Duodenal mucosa (tissue), 2 donors: ENCODE measurements at regions not wholly inside any gene's neighbourhood (a gene's known extent, or its start where the extent isn't known, plus 50 kb on each side); places are given as distances from the start of the nearest gene placed in this dataset.

Experiments
- H3K27ac ChIP-seq: one replicate; pipeline ENCODE4 v1.7.0; 2013; ENCODE audit warnings: low read depth, low read length
- H3K27me3 ChIP-seq, 2 donors: one replicate each; pipeline ENCODE4 v1.7.0; 2013; ENCODE audit warnings: low read length in 2 of 2, control low read depth in 1 of 2; ENCODE audit not compliant: insufficient read depth in 2 of 2, control insufficient read depth in 1 of 2
- H3K36me3 ChIP-seq, 2 donors: one replicate each; pipeline ENCODE4 v1.7.0; 2013; ENCODE audit warnings: low read length in 2 of 2, control low read depth in 1 of 2; ENCODE audit not compliant: insufficient read depth in 2 of 2, control insufficient read depth in 1 of 2
- H3K4me1 ChIP-seq, 2 donors: one replicate each; pipeline ENCODE4 v1.7.0; 2013; ENCODE audit warnings: low read length in 2 of 2, control low read depth in 1 of 2; ENCODE audit not compliant: insufficient read depth in 2 of 2, control insufficient read depth in 1 of 2
- H3K4me3 ChIP-seq, 2 donors: one replicate each; pipeline ENCODE4 v1.7.0; 2013; ENCODE audit warnings: low read length in 2 of 2, low read depth in 1 of 2
- H3K9ac ChIP-seq, 2 donors: one replicate each; pipeline ENCODE4 v1.7.0; 2013; ENCODE audit warnings: low read length in 2 of 2, low read depth in 1 of 2
- H3K9me3 ChIP-seq, 2 donors: one replicate each; pipeline ENCODE4 v1.7.0; 2013; ENCODE audit warnings: low read length in 2 of 2, control low read depth in 1 of 2; ENCODE audit not compliant: control insufficient read depth in 1 of 2

DNA sequence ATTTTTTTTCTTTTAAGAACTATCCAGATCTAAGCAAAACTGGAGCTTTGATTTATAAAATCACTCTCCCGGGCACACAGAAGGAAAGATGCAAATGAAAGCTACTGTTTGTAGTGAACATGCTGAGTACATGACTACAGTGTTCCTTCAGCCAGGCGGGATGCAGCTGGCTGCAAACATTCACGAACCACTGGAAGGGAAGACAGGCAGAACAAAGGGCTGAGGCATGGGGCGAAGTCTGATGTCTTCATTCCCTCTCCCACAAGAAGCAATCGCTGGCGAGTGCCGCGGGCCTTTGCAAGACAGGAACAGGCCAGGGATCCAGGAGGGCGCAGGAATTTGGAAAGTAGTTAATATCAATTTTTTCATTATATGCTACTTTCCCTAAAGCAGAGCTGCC, 257.9 kb upstream of the AJAP1 start:
- Histone ChIP-seq H3K9ac (no peak overlapping the region), H3K36me3 (no peaks in the 10 kb centered on the region), H3K4me1 (no peaks in the 10 kb centered on the region), H3K9me3 (peaks cover 4% of the 10 kb centered on the region in 2 donors), H3K27ac (no peak overlapping the region), H3K27me3 (no peaks in the 10 kb centered on the region), H3K4me3 (no peak overlapping the region)

DNA sequence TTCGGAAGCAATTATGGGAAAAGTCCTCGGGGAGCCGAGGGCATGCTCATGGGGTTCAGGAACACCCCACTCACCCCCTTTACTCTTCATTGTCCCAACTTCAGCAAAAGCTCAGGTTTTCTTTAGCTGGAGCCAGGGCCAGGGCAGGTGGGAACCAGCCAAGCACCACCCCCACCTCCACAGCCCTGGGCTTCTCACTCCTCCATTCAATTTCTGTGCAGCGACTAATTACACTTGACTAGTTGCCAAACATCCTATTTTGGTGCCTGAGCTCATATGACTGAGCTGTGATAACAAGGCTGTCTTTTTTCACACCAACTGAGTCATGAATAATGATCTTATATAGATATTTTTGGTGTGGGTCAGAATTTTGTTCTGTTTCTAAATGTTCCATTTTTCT, 257.2 kb upstream of the AJAP1 start:
- no peak overlapping the region for H3K9ac ChIP-seq
- H3K36me3 ChIP-seq = no peaks in the 10 kb centered on the region
- H3K4me1 ChIP-seq = no peaks in the 10 kb centered on the region
- no peak overlapping the region for H3K4me3 ChIP-seq
- peaks cover 4% of the 10 kb centered on the region in 2 donors for H3K9me3 ChIP-seq
- no peak overlapping the region for H3K27ac ChIP-seq
- H3K27me3 ChIP-seq = no peaks in the 10 kb centered on the region

DNA sequence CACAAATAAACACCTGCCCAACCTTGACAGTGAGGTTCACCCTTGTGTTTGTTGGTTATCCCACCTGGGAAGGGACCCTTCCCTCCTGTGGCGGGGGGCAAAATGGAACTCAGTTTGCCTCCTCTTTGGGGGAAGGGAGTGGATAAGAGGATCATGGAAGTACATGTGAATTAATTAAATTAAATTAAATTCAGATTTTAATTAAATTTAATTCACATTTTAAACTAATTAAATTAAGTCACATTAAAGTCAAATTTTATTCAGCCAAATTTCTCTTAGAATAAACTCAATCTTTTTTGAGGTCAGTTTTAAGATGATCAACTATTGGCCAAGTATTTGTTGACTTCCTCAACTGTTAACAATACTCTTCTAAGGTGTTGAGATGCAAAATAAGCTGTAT, 252.4 kb upstream of the AJAP1 start:
- Histone ChIP-seq H3K4me3 (no peak overlapping the region), H3K27me3 (no peaks in the 10 kb centered on the region), H3K4me1 (no peaks in the 10 kb centered on the region), H3K9ac (no peak overlapping the region), H3K9me3 (no peaks in the 10 kb centered on the region), H3K36me3 (no peaks in the 10 kb centered on the region), H3K27ac (no peak overlapping the region)

DNA sequence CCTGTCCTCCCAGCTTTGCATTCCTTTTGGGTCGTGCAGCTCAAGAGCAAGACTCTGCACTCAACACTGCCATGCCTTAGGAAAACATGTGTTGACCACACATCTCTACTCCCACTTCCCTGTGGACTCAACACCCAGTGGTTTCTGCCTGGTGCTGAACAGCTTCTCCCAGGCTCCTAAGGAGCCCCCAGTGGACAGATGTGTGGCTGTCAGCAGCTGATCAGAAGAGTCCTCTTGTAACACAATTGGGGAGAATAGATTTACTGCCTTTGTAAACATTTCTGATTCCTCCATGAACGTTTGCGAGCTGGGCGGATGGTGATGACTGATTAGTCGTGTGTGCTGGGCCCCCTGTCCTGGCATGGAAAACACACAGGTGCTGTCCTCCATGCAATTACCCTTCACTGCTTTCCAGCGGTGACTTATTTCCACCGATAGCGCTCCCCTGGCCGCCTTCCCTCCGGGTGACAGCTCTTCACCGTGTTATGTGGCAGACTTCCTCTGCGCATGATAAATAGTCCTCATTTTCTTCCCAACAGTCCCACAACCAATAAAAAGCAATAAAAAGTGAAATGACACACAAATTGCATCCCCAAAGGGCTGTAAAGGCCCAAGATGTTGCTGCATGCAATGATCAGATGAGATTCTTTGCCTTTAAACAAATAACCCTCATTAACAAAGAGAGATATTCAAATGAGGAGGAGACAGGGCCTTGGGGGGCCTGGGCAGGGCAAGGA, 249.4 kb upstream of the AJAP1 start:
- Histone ChIP-seq H3K36me3 (no peaks in the 10 kb centered on the region), H3K9me3 (no peaks in the 10 kb centered on the region), H3K4me1 (no peaks in the 10 kb centered on the region), H3K4me3 (no peak overlapping the region), H3K27ac (no peak overlapping the region), H3K9ac (no peak overlapping the region), H3K27me3 (no peaks in the 10 kb centered on the region)

DNA sequence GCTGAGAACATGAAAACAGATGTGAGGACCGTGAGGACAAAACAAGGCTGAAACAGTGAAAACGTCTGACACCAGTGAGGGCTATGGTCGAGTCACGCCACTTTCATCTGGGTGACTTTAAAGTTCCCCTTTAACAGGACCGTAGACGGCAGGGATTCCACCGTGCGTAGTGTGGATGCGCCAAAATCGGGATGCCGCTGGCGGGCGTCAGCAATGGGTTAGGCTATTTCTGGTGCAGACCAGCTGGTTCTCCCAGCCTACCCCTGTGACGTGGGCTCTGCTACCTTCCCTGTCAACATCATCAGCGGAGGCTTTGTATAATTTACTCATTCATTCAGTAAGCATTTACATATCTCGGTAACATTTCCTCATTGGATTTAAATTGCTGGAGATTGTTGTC, 246.6 kb upstream of the AJAP1 start:
- no peaks in the 10 kb centered on the region for H3K27me3 ChIP-seq
- no peak overlapping the region for H3K4me3 ChIP-seq
- H3K36me3 ChIP-seq = no peaks in the 10 kb centered on the region

DNA sequence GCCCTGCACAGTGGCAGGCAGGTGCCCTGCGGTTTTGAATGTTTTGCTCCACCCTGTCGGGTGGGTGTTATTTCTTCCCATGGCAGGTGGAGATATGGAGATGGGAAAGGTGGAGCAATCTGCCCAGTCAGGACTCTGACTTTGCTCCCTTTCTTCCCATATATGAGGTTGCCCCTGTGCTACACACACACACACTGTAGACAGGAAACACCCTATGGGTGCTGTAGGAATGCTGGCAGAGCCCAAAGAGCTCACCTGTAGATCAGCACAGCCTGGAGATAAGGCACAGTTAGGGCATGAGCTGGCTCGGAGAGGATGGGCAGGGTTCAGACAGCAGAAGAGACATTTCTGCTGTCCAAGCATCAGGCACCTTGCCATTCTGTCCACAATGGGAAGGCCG, 246.0 kb upstream of the AJAP1 start:
- H3K9ac ChIP-seq = no peak overlapping the region
- H3K27ac ChIP-seq = no peak overlapping the region
- no peaks in the 10 kb centered on the region for H3K27me3 ChIP-seq
- no peaks in the 10 kb centered on the region for H3K4me1 ChIP-seq
- H3K4me3 ChIP-seq = no peak overlapping the region
- H3K9me3 ChIP-seq = no peaks in the 10 kb centered on the region
- H3K36me3 ChIP-seq = no peaks in the 10 kb centered on the region

More for the DNA sequence above, 246.6 kb upstream of the AJAP1 start:
- H3K9me3 ChIP-seq = no peaks in the 10 kb centered on the region
- H3K4me1 ChIP-seq = no peaks in the 10 kb centered on the region
- H3K27ac ChIP-seq = no peak overlapping the region
- H3K9ac ChIP-seq = no peak overlapping the region

DNA sequence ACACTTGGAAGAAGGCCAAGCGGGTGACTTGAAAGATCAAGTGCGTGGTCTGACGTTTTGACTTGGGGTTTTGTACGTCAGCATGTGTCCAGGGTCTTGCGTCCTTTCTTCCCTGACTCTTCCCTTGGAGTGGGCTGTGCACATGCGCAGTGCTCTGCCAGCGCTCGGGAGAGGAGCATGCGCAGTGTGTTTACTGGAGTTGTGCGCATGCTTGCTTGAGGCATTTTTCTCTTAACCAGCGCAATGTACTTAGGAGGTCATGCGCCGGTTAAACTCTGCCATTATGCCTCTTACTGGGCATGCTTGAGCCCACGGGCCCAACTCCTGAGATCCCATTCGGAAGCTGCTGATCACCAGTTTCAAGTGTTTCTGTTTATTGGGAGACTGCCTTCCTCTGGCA, 242.5 kb upstream of the AJAP1 start:
- Histone ChIP-seq H3K9me3 (no peaks in the 10 kb centered on the region), H3K9ac (no peak overlapping the region), H3K27me3 (no peaks in the 10 kb centered on the region), H3K4me1 (no peaks in the 10 kb centered on the region), H3K4me3 (no peak overlapping the region), H3K27ac (no peak overlapping the region), H3K36me3 (no peaks in the 10 kb centered on the region)

DNA sequence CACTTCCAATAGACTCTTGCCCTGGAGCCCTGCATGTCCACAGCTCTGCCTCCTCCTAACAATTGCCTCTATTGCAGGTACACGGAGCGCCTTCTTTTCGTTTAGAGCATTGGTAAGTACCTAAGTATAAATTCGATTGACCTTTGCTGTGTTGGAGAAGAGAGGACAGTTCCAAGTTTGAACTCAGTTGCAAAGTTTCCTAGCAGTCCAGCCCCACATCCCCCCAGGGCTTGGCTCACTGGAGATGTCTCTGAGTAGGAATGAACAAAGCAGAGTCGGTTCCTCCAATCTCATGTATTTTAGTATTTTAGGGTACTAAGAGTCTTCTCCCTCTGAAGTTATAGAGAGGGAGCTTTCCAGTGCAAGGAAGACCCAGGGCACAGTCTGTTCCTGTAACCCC, 238.9 kb upstream of the AJAP1 start:
- Histone ChIP-seq H3K9me3 (peaks cover under 1 to 2% of the 10 kb centered on the region in 2 donors), H3K4me3 (no peak overlapping the region), H3K27me3 (no peaks in the 10 kb centered on the region), H3K27ac (no peak overlapping the region), H3K9ac (no peak overlapping the region), H3K36me3 (no peaks in the 10 kb centered on the region), H3K4me1 (no peaks in the 10 kb centered on the region)

DNA sequence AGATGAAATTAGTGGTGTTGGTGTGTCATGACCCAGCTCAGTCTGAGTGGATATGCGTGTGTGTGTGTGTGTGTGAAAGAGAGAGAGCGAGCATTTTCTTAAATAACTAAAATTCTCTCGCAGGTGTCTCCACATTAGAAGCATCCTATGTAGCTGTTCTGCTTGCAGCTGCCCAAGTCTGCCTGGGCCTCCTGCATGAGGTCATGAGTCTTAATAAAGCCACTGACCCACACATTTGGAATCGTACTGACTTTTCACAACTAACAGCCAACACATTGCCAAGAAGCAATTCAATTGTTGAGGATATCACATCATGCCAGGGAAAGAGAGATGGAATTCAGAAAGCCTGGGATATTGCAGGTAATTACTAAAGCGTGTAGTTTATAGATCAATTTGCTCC, 238.2 kb upstream of the AJAP1 start:
- Histone ChIP-seq H3K9me3 (peaks cover 2 to 6% of the 10 kb centered on the region in 2 donors), H3K36me3 (no peaks in the 10 kb centered on the region), H3K27ac (no peak overlapping the region), H3K4me1 (no peaks in the 10 kb centered on the region), H3K27me3 (no peaks in the 10 kb centered on the region), H3K4me3 (no peak overlapping the region), H3K9ac (no peak overlapping the region)

DNA sequence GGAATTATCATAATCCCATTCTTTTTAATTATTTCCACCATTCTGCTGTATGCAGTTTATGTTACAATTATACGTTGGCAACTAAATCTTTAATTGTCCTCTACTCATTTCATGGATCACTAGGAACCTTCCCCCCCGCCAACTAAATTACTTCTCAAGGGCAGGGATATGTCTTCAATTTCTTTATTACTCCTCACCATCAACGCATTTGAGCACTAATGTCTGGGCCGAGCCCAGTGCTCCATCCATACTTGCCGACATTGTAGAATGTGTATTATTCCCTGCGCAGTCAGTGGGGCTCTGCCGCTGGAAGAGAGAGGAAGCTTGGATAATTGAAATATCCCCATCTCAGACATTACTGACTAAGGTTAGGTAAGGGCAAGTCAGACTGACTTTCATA, 236.4 kb upstream of the AJAP1 start:
- H3K36me3 ChIP-seq = no peaks in the 10 kb centered on the region
- no peak overlapping the region for H3K9ac ChIP-seq
- no peak overlapping the region for H3K4me3 ChIP-seq
- no peak overlapping the region for H3K27ac ChIP-seq
- H3K27me3 ChIP-seq = no peaks in the 10 kb centered on the region
- peaks cover 2 to 6% of the 10 kb centered on the region in 2 donors for H3K9me3 ChIP-seq
- no peaks in the 10 kb centered on the region for H3K4me1 ChIP-seq

DNA sequence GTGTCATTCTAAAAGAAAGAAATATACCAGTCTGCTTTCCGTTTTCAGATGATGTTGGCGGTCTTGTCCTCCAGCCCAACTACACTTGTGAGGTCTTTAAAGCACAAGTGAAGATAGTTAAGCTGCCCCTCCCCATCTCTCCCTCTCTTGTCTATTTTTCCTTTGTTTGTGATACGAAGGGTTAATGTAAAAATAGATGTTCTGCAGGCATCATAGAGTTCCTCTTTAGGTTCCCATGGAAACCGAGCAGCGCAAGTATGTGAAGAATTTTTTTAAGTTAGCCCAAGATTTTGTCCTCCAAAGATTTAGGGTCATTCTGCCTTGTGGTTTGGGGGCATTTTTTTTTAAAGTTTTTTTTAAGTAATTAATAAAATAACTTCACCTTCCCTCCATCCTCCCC, 232.4 kb upstream of the AJAP1 start:
- H3K9ac ChIP-seq = no peak overlapping the region
- H3K27ac ChIP-seq = no peak overlapping the region
- peaks cover 2 to 9% of the 10 kb centered on the region in 2 donors for H3K9me3 ChIP-seq
- no peaks in the 10 kb centered on the region for H3K27me3 ChIP-seq
- H3K36me3 ChIP-seq = no peaks in the 10 kb centered on the region
- no peaks in the 10 kb centered on the region for H3K4me1 ChIP-seq
- H3K4me3 ChIP-seq = no peak overlapping the region
